NT2/D1 (cell line): ENCODE measurements at regions not wholly inside any gene's neighbourhood (a gene's known extent, or its start where the extent isn't known, plus 50 kb on each side); places are given as distances from the start of the nearest gene placed in this dataset.

Experiments used
- DNase-seq: peaks from one replicate; pipeline ENCODE4 v3.0.0-alpha.2; 2011; ENCODE audit warnings: low read depth, low spot score
- H3K27me3 ChIP-seq: 2 replicates; pipeline ENCODE4 v1.6.0; 2011; ENCODE audit warnings: mild to moderate bottlenecking; ENCODE audit not compliant: insufficient read length, insufficient read depth
- H3K36me3 ChIP-seq: 2 replicates; pipeline ENCODE4 v1.6.1; 2011; ENCODE audit warnings: mild to moderate bottlenecking, low read length, mixed read lengths; ENCODE audit not compliant: insufficient read depth, insufficient read length
- H3K4me1 ChIP-seq: 2 replicates; pipeline ENCODE4 v1.5.1; 2011; ENCODE audit not compliant: insufficient read depth, insufficient read length
- H3K4me3 ChIP-seq: 2 replicates; pipeline ENCODE4 v1.5.1; 2011; ENCODE audit warnings: low read depth; ENCODE audit not compliant: insufficient read length
- H3K9ac ChIP-seq: 2 replicates; pipeline ENCODE4 v1.6.0; 2011; ENCODE audit warnings: low read depth; ENCODE audit not compliant: insufficient read length
- H3K9me3 ChIP-seq: 2 replicates; pipeline ENCODE4 v1.5.1; 2011; ENCODE audit warnings: mild to moderate bottlenecking, low read length; ENCODE audit not compliant: insufficient read depth
- SUZ12 ChIP-seq: IDR thresholded peaks from 2 replicates; pipeline ENCODE4 v1.6.1; 2011; ENCODE audit not compliant: insufficient read length, insufficient read depth; ENCODE audit errors: extremely low read depth
- YY1 ChIP-seq: IDR thresholded peaks from 2 replicates; pipeline ENCODE4 v1.6.1; 2011; ENCODE audit not compliant: insufficient read length, insufficient read depth
- ZNF274 ChIP-seq: IDR thresholded peaks from 2 replicates; pipeline ENCODE4 v1.6.1; 2011; ENCODE audit warnings: mild to moderate bottlenecking, low read depth, low read length

GRCh38 chr3:6706777-6707176 lies 154.1 kb upstream of the GRM7 start:
- DNase-seq, result no peak
- Histone ChIP-seq H3K4me3 (no peak overlapping the region), H3K9me3 (no peaks in the 10 kb centered on the region), H3K36me3 (no peaks in the 10 kb centered on the region), H3K4me1 (no peaks in the 10 kb centered on the region), H3K9ac (no peak overlapping the region), H3K27me3 (no peaks in the 10 kb centered on the region)
- TF ChIP-seq YY1 (no peak), ZNF274 (no peak), SUZ12 (no peak)

- H3K4me3 ChIP-seq, result no peak overlapping the region
- H3K27me3 ChIP-seq, result no peaks in the 10 kb centered on the region
- H3K4me1 ChIP-seq, result no peaks in the 10 kb centered on the region
- no peak overlapping the region for H3K9ac ChIP-seq
- TF ChIP-seq SUZ12, result no peak
- no peak for TF ChIP-seq ZNF274
- no peak for TF ChIP-seq YY1
- no peak for DNase-seq
- H3K36me3 ChIP-seq, result no peaks in the 10 kb centered on the region
- no peaks in the 10 kb centered on the region for H3K9me3 ChIP-seq
Measured at GRCh38 chr3:6709178-6709577, 151.7 kb upstream of the GRM7 start.

GRCh38 chr3:6714962-6715361 lies 146.0 kb upstream of the GRM7 start:
- H3K27me3 ChIP-seq, result no peaks in the 10 kb centered on the region
- DNase-seq, result no peak
- H3K9ac ChIP-seq, result no peak overlapping the region
- H3K9me3 ChIP-seq, result no peaks in the 10 kb centered on the region
- H3K4me3 ChIP-seq, result no peak overlapping the region
- H3K4me1 ChIP-seq, result no peaks in the 10 kb centered on the region
- H3K36me3 ChIP-seq, result no peaks in the 10 kb centered on the region
- no peak for TF ChIP-seq ZNF274
- no peak for TF ChIP-seq YY1
- TF ChIP-seq SUZ12, result no peak

GRCh38 chr3:6716420-6716819 lies 144.5 kb upstream of the GRM7 start:
- no peak overlapping the region for H3K9ac ChIP-seq
- H3K9me3 ChIP-seq, result no peaks in the 10 kb centered on the region
- H3K27me3 ChIP-seq, result no peaks in the 10 kb centered on the region
- H3K4me3 ChIP-seq, result no peak overlapping the region
- no peak for DNase-seq
- no peaks in the 10 kb centered on the region for H3K36me3 ChIP-seq
- TF ChIP-seq SUZ12 (no peak), YY1 (no peak), ZNF274 (no peak)
- H3K4me1 ChIP-seq, result no peaks in the 10 kb centered on the region

- no peak for TF ChIP-seq ZNF274
- TF ChIP-seq SUZ12, result no peak
- TF ChIP-seq YY1, result no peak
- DNase-seq, result no peak
- Histone ChIP-seq H3K27me3 (no peaks in the 10 kb centered on the region), H3K9ac (no peak overlapping the region), H3K36me3 (no peaks in the 10 kb centered on the region), H3K4me1 (no peaks in the 10 kb centered on the region), H3K4me3 (no peak overlapping the region), H3K9me3 (no peaks in the 10 kb centered on the region)
Measured at GRCh38 chr3:6717026-6717943, 143.6 kb upstream of the GRM7 start.

GRCh38 chr3:6719999-6720398 lies 140.9 kb upstream of the GRM7 start:
- Histone ChIP-seq H3K9me3 (no peaks in the 10 kb centered on the region), H3K9ac (no peak overlapping the region), H3K36me3 (no peaks in the 10 kb centered on the region), H3K27me3 (no peaks in the 10 kb centered on the region), H3K4me3 (no peak overlapping the region), H3K4me1 (no peaks in the 10 kb centered on the region)
- TF ChIP-seq YY1 (no peak), SUZ12 (no peak), ZNF274 (no peak)
- DNase-seq, result no peak

- TF ChIP-seq SUZ12 (no peak), YY1 (no peak), ZNF274 (no peak)
- DNase-seq, result no peak
- Histone ChIP-seq H3K36me3 (no peaks in the 10 kb centered on the region), H3K4me3 (no peak overlapping the region), H3K4me1 (no peaks in the 10 kb centered on the region), H3K9ac (no peak overlapping the region), H3K9me3 (no peaks in the 10 kb centered on the region), H3K27me3 (no peaks in the 10 kb centered on the region)
Measured at GRCh38 chr3:6721491-6721890, 139.4 kb upstream of the GRM7 start.
